ENCODE measurements at regions not wholly inside any gene's neighbourhood (a gene's known extent, or its start where the extent isn't known, plus 50 kb on each side); places are given as distances from the start of the nearest gene placed in this dataset.

GRCh38 chr5:23284656-23285055 lies 222.8 kb upstream of the PRDM9 start:
- TF ChIP-seq CTCF (conservative IDR thresholded peaks at IDR 0.05) (no peak), EZH2 (IDR thresholded peaks at IDR 0.05; ENCODE audit: low read depth) (no peak)

Data from PC-9 (cell line).